Subcutaneous abdominal adipose tissue (tissue), 5 donors: ENCODE measurements at regions not wholly inside any gene's neighbourhood (a gene's known extent, or its start where the extent isn't known, plus 50 kb on each side); places are given as distances from the start of the nearest gene placed in this dataset.

Experiments
- H3K27ac ChIP-seq: one replicate; pipeline ENCODE4 v1.7.0; 2013; ENCODE audit warnings: low read depth, mild to moderate bottlenecking, inconsistent platforms, low read length, moderate library complexity
- H3K27me3 ChIP-seq, 5 donors: one replicate each; pipeline ENCODE4 v1.7.0; 2013; ENCODE audit warnings: low read length in 5 of 5, inconsistent platforms in 1 of 5; ENCODE audit not compliant: control insufficient read depth in 5 of 5, insufficient read depth in 4 of 5
- H3K36me3 ChIP-seq, 5 donors: one replicate each; pipeline ENCODE4 v1.7.0; 2013; ENCODE audit warnings: low read length in 5 of 5; ENCODE audit not compliant: control insufficient read depth in 5 of 5, insufficient read depth in 5 of 5
- H3K4me1 ChIP-seq, 5 donors: one replicate each; pipeline ENCODE4 v1.7.0; 2013; ENCODE audit warnings: low read length in 5 of 5, mild to moderate bottlenecking in 3 of 5, moderate library complexity in 1 of 5; ENCODE audit not compliant: control insufficient read depth in 5 of 5, insufficient read depth in 5 of 5
- H3K4me3 ChIP-seq, 5 donors: one replicate each; pipeline ENCODE4 v1.7.0; 2013; ENCODE audit warnings: low read length in 5 of 5, low read depth in 1 of 5
- H3K9ac ChIP-seq, 5 donors: one replicate each; pipeline ENCODE4 v1.7.0; 2013; ENCODE audit warnings: low read length in 5 of 5, mild to moderate bottlenecking in 4 of 5, moderate library complexity in 3 of 5
- H3K9me3 ChIP-seq, 5 donors: one replicate each; pipeline ENCODE4 v1.7.0; 2013; ENCODE audit warnings: low read length in 5 of 5; ENCODE audit not compliant: control insufficient read depth in 5 of 5
- donor health status: healthy.
- donor health status: healthy.
- donor health status: healthy.
- donor health status: healthy.
- donor health status: healthy.

DNA sequence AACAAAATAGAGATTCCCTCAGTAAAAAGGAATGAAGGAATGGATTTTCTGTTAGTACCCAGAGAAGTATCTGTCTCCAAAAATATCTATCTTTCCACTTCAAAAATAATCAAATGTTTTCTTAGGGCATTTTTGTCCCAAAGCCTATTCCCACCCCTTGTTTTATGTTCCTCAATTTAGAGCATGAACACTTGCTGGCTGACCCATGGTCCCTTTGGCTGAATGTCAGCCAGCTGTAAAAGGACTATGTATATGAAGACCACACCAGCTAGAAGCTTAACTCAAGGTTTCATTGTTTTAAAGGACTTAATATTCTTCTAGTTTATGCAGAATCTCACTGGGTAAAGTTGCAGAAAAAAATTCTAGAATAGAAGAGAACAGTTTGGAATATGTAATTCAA, 931.2 kb downstream of the MCTP2 start:
- Histone ChIP-seq H3K36me3 (no peaks in the 10 kb centered on the region), H3K27ac (peak overlapping the region; percentile 43)

DNA sequence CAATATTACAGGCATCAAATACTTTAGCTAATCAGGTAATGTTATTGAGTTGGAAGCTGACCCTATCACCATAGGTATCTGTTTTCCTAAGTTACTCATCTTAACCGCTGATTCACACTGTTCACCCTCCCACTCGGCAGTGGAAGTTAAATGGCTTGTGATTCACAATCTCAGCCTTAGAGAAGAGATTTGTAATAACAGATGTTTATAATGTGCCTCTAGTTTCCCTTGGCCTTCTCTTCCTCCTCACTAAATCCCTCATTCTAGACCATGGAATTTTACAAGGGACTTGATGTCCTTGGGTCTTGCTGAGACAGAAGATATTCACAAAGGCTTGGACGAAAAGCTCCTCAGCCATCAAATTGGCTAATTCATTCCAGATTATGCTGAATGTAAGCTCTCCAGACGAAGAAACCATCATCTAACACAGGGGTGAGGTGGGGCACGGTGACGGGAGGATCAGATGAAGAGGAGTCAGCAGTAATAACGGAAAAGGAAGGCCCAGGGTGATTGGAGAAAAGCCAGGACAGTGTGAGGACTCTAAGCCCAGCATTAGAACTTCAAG, 931.7 kb downstream of the MCTP2 start:
- Histone ChIP-seq H3K27ac (peak overlapping the region; percentile 43), H3K9ac (no peak overlapping the region), H3K4me1 (peaks cover 0 to 10% (median 0%) of the 10 kb centered on the region in 5 donors), H3K4me3 (no peak overlapping the region), H3K27me3 (no peaks in the 10 kb centered on the region), H3K36me3 (no peaks in the 10 kb centered on the region), H3K9me3 (peaks cover 0 to 5% (median 2%) of the 10 kb centered on the region in 5 donors)

More for the DNA sequence above, 931.2 kb downstream of the MCTP2 start:
- Histone ChIP-seq H3K4me1 (peaks cover 0 to 10% (median 0%) of the 10 kb centered on the region in 5 donors), H3K9ac (no peak overlapping the region), H3K9me3 (peaks cover 0 to 5% (median 2%) of the 10 kb centered on the region in 5 donors), H3K27me3 (no peaks in the 10 kb centered on the region), H3K4me3 (no peak overlapping the region)

DNA sequence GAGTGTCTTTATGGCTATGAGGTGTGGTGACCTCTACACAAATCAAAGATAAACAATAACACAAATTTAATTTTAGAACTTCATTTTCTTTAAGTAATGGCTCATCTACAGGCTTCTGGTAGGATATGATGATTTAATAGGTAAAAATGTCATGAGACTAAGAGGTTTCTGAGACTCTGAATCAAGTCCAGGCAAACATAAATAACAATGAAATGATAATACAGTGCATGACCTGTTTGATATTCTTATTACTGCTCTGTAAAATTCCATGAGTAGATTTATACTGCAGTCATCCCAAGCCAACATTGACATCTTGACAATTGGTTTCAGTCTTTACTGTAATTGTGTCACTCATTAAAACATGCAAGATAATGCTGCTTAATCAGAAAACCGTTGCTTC, 936.8 kb downstream of the MCTP2 start:
- Histone ChIP-seq H3K9ac (no peak overlapping the region), H3K9me3 (peaks cover 0 to 5% (median 0%) of the 10 kb centered on the region in 5 donors), H3K36me3 (no peaks in the 10 kb centered on the region), H3K27me3 (no peaks in the 10 kb centered on the region), H3K4me1 (peaks cover 0 to 19% (median 14%) of the 10 kb centered on the region in 5 donors), H3K4me3 (no peak overlapping the region), H3K27ac (no peak overlapping the region)

DNA sequence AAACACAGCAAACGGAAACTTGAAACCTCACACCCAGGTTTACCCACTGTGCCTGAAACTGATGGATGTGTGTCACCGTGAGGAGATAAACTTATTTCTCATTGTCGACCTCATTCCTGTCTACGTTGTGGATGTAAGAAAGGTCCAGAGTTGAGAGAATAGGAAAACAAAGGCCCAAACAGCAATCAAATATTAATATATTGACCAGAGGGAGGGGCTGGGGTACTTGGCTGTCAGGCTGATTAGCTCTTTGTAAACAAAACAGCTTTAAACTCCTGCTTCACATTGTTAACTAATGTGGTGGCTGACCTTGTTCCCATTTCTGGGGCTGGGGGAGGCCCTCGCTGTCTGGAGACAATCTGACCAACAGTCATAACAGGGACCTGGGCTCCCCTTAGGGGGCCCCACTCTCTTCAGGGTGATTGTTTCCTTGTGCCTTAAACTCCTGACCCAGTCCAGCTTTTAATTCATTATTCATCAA, 937.6 kb downstream of the MCTP2 start:
- H3K9me3 ChIP-seq, result peaks cover 0 to 5% (median 0%) of the 10 kb centered on the region in 5 donors
- H3K27ac ChIP-seq, result no peak overlapping the region
- peaks cover 0 to 22% (median 15%) of the 10 kb centered on the region in 5 donors for H3K4me1 ChIP-seq
- H3K27me3 ChIP-seq, result no peaks in the 10 kb centered on the region
- H3K9ac ChIP-seq, result no peak overlapping the region
- H3K36me3 ChIP-seq, result no peaks in the 10 kb centered on the region
- H3K4me3 ChIP-seq, result no peak overlapping the region

DNA sequence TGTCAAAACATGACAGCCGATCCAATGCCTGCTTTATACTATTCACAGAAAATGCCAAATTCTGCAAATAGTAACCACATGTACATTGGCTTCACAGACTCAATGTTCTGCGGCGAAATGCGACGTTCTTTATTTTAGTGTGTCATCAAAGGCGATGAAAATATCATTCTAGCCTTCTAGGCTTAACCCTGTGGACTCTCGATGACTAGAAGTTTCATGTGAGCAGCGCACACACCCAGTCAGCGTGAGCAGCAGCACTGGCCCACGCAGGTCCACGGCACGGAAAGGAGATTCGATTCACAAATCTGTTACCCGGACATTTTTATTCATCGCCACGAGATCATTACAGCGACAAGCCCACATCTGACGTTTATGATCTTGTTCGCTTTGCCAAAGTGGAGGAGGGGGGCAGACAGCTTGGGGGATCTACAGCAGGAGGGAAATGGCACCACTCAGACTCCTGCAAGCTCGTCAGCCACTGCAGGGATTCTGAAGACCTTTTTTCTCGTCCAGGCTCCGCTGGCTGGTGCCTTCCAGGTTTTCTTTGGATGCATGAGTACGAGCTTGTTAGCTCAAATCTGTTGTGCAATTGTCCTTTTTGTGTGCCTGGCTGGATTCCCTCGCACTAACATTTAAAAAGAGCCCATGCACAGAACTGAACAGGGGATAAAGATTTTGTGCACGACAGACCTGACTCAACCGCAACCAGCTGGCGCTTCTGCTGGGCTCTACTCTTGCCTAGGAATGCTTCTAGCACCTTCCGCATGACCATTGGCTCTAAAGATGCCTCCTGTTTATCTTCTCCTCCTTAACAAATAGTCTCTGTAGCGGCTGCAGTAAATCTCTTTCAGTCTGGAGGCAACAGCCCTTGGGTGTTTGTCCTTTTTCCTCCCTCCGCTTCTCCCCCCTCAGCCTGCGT, 938.4 kb downstream of the MCTP2 start:
- Histone ChIP-seq H3K4me3 (peak overlapping the region; percentile 50 to 76 (median 62)), H3K27me3 (no peaks in the 10 kb centered on the region), H3K9ac (peak overlapping the region in 1 of 5 donors; percentile 30), H3K9me3 (peaks cover 0 to 5% (median 0%) of the 10 kb centered on the region in 5 donors), H3K4me1 (peaks cover 0 to 30% (median 23%) of the 10 kb centered on the region in 5 donors), H3K27ac (peak overlapping the region; percentile 54), H3K36me3 (no peaks in the 10 kb centered on the region)

DNA sequence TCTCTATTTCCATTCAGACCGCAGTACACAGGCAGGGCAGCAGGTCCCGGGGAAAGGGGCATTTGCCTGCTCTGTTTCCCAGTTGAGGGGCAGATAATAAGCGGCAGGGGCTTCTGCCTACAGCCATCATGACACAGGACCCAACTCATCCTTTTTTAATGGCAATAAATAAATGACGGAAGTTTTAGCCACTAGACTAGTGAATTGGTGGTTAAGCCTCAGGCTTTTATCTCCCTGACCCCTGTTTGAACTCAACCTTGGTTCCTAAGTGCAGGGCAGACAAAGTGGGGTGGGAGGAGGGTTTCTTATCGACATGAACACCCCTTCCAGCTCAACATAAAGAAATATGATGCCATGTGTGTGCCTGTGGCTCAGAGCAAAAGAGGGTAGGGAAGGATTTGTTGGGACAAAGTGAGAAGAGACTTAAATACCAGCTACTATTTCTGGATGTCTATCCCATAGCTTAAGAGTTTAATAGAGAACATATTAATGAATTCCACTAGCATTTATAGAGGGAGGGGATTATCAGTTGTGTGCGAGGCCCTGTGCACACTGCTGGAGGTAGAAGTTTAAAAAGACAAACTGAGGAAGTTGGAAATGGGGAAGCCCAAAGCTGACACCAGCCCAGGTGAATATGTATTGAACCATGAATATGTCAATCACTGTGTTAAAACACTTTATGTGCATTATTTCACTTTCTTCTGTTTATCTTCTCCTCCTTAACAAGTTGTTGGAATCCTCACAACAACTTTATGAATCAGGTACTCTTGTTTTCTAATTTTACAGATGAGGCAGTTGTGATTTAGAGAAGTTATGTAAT, 939.4 kb downstream of the MCTP2 start:
- Histone ChIP-seq H3K4me3 (peak overlapping the region in 4 of 5 donors; percentile 50 to 76 (median 62)), H3K27ac (peak overlapping the region; percentile 54)

DNA sequence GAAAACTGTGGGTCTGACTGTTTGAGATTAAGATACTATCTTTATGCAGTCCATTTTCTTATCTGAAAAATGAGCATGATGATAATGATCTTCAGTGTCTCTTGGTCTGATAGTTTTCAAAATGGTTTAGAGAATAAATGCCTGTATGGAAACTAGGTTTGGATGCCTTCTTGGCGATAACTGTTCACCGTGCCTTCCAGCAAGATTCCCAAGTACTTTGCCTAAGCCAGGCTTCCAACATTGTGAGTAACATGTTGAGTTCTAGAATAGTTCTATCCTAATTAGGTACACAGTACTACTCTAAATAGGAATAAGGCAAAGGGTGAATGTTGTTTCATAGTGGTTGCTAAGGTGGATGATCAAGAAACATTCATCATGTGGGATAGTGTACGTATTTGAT, 940.2 kb downstream of the MCTP2 start:
- Histone ChIP-seq H3K36me3 (no peaks in the 10 kb centered on the region), H3K4me3 (no peak overlapping the region), H3K9ac (no peak overlapping the region), H3K9me3 (no peaks in the 10 kb centered on the region), H3K4me1 (peaks cover 0 to 36% (median 26%) of the 10 kb centered on the region in 5 donors), H3K27ac (no peak overlapping the region), H3K27me3 (no peaks in the 10 kb centered on the region)

More for the DNA sequence above, 939.4 kb downstream of the MCTP2 start:
- H3K36me3 ChIP-seq, result no peaks in the 10 kb centered on the region
- peaks cover 0 to 36% (median 26%) of the 10 kb centered on the region in 5 donors for H3K4me1 ChIP-seq
- H3K27me3 ChIP-seq, result no peaks in the 10 kb centered on the region
- peaks cover 0 to 5% (median 0%) of the 10 kb centered on the region in 5 donors for H3K9me3 ChIP-seq
- no peak overlapping the region for H3K9ac ChIP-seq

DNA sequence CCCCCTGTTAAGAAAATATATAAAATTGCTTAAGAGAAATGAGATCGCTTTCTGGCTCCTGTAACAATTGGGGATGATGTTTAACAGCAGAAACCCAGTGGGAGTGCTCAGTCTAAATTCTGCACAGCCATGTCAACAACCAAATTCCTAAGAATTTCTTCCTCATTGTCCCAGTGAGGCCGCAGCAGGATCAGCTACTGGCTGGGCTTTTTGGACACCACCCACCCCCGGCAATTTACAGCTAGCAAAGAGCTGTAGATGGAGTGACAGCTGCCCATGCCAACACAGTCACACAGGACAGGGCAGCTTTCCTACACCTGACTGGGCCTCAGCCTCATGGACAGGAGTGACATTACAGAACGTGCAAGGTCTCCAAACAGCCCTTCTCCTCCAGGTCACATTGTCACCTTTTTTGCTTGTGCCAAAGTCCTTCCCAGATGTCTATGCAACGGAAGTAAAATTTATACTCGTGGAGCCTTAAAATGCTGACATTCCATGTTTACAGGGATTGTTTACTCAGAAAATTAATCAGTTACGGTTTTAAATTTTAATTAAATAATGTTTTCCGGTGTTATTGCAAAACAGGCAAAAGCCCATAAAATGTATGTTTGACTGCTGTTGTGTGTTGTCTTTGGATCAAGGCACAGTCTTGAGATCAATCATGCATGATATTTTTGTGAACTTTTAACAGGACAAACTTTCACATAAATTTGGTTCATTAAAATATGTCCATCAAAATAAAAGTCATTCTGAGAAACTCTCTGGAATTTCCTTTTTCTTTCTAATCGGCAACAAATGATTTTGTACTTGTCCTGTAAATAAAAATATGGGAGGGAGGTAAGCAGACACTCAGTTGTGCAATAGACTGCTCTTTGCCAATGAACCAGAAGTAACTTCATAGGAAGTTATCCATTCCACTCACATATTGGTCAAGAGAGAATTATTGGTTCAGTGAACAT, 943.2 kb downstream of the MCTP2 start:
- H3K27ac ChIP-seq, result peak overlapping the region; percentile 79
- peak overlapping the region in 2 of 5 donors; percentile 3 to 49 for H3K9ac ChIP-seq
- no peaks in the 10 kb centered on the region for H3K36me3 ChIP-seq
- no peaks in the 10 kb centered on the region for H3K27me3 ChIP-seq
- peaks cover 0 to 31% (median 23%) of the 10 kb centered on the region in 5 donors for H3K4me1 ChIP-seq
- peak overlapping the region in 4 of 5 donors; percentile 6 to 66 (median 43) for H3K4me3 ChIP-seq
- H3K9me3 ChIP-seq, result no peaks in the 10 kb centered on the region
